ENCODE measurements at regions not wholly inside any gene's neighbourhood (a gene's known extent, or its start where the extent isn't known, plus 50 kb on each side); places are given as distances from the start of the nearest gene placed in this dataset.
A peak's percentile ranks its signal among the peaks of the same experiment; 100 is the strongest.

DNA sequence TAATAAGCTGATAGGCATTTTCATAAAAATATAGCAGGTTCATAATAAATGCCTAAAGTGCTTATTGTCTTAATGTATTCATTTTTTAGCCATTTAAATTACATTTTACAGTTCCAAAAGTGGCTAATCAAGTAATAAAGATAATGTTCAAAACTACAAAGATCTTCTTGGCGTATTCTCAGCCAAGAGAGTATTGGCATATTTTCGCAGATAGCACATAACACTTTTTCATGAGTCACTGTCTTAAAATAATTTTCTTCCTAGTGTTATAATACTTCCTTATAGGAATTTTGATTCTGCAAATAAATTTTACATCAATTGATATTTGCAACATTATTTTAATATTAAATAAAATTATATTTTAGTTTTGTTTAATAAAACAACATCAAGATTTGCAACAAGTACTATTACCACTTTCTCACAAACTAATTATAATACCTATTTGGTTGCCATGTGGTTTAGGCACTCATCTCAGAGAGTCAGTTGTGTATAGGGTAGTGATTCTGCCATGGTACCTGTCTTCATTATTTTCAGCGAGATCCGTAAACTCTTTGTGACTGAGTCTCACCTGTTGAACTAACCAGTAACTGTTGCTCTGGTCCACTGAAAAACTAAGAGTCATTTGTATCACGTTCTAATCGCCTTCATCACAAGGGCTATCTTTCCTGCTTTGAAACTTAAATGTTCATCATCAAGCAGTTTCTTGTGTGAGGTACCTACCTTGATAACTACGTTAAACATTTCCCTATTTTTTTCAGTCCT is 152.5 kb upstream of the AKR1E2 start:
- no peaks in the 10 kb centered on the region for H3K36me3 Mint-ChIP-seq (ENCODE audit: low read depth)
- no peak overlapping the region for H3K4me3 Mint-ChIP-seq
- no peak for ATAC-seq (replicated peaks)
- no peaks in the 10 kb centered on the region for H3K9me3 Mint-ChIP-seq
- H3K27me3 Mint-ChIP-seq = peaks cover 20% of the 10 kb centered on the region
- no peaks in the 10 kb centered on the region for H3K4me1 Mint-ChIP-seq
- H3K27ac Mint-ChIP-seq = no peak overlapping the region

DNA sequence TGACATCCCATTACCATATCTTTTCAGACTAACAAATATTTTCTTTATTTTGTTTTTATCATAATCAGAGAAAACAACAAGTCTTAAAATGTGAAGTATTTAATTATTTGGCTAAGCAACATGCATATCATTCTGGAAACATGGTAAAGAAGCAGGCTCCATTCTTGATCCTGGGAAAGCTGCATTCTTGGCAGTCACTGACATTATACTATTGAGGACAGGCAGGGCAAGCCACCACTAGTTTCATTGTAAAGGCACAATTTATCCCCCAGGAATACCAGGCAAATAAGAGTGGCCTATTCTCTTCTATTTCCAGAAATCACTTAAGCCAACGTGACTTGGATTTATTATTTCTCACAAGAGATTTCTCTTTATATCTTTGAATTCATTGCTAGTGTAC is 153.8 kb upstream of the AKR1E2 start:
- Mint-ChIP-seq H3K36me3 (ENCODE audit: low read depth) (no peaks in the 10 kb centered on the region), H3K27ac (no peak overlapping the region)

DNA sequence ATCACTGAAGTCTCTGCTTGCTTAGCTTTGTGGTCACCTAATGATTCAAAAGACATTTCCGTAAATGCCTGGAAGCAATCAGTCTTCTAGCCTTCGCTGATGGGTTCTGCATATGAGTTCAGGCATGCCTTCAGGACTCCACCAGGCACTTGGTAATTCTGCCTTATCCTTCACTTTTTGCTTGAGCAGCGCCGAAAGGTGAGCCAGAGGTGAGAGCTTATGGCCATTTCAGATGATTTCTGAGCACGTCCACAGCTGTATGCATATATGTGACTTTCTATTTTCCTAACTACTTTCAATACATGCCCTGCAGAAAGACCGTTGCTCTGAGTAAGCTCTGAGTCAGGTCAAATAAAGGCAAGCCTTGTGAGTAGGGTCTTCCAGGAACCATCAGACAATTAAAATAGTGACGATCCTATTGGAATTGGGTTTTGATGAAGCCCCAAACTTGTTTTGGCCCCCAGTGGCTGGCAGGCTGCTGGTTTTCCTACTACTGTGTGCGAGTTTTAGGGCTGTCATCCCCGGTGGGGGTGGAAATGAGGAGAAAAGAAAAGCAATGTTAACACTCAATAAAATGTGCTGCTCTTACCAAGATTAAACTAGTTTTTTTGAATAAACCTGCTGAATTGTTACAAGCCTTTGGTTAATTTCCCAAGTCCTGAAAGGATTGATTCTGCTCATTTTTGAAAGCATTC is 154.4 kb upstream of the AKR1E2 start:
- Mint-ChIP-seq H3K4me3 (no peak overlapping the region), H3K27ac (no peak overlapping the region), H3K27me3 (peaks cover 13% of the 10 kb centered on the region), H3K4me1 (no peaks in the 10 kb centered on the region), H3K9me3 (no peaks in the 10 kb centered on the region), H3K36me3 (ENCODE audit: low read depth) (no peaks in the 10 kb centered on the region)
- no peak for ATAC-seq (replicated peaks)

More for the DNA sequence above, 153.8 kb upstream of the AKR1E2 start:
- Mint-ChIP-seq H3K9me3 (no peaks in the 10 kb centered on the region), H3K4me3 (no peak overlapping the region), H3K27me3 (peaks cover 14% of the 10 kb centered on the region), H3K4me1 (no peaks in the 10 kb centered on the region)
- ATAC-seq (replicated peaks) = no peak

DNA sequence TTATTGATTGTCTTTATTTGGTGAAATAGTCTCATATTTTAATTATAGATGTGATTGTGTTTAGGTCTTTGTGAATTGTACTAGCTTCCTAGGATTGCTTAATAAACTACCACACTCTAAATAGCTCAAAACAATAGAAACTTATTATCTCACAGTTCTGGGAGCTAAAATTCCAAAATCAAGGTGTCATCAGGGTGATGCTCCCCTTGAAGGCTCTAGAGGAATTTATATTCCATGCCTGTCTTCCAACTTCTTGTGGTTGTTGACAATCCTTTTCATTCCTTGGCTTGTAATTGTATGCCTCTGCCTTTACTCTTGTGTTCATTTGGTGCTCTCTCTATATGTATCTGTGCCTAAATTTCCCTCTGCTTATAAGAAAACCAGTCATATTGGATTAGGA is 155.3 kb upstream of the AKR1E2 start:
- ATAC-seq (replicated peaks) = no peak
- H3K36me3 Mint-ChIP-seq (ENCODE audit: low read depth) = no peaks in the 10 kb centered on the region
- H3K4me3 Mint-ChIP-seq = no peak overlapping the region
- no peak overlapping the region for H3K27ac Mint-ChIP-seq
- no peaks in the 10 kb centered on the region for H3K4me1 Mint-ChIP-seq
- H3K9me3 Mint-ChIP-seq = no peaks in the 10 kb centered on the region
- H3K27me3 Mint-ChIP-seq = peaks cover 8% of the 10 kb centered on the region

DNA sequence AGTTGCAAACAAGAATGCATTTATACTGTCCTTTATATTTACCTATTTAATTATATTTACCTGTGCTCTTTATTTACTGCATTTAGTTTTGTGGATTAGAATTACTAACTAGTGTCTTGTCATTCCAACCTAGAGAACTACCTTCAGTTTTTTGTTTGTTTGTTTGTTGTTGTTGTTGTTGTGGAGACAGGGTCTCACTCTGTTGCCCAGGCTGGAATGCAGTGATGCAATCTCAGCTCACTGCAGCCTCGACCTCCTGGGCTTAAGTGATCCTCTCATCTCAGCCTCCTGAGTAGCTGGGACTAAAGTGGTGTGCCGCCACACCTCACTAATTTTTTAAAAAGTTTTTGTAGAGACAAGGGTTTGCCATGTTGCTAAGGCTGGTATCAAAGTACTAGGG is 156.4 kb upstream of the AKR1E2 start:
- no peaks in the 10 kb centered on the region for H3K9me3 Mint-ChIP-seq
- no peaks in the 10 kb centered on the region for H3K36me3 Mint-ChIP-seq (ENCODE audit: low read depth)
- peaks cover 3% of the 10 kb centered on the region for H3K27me3 Mint-ChIP-seq
- H3K27ac Mint-ChIP-seq = no peak overlapping the region
- no peak for ATAC-seq (replicated peaks)
- H3K4me3 Mint-ChIP-seq = no peak overlapping the region
- H3K4me1 Mint-ChIP-seq = no peaks in the 10 kb centered on the region

DNA sequence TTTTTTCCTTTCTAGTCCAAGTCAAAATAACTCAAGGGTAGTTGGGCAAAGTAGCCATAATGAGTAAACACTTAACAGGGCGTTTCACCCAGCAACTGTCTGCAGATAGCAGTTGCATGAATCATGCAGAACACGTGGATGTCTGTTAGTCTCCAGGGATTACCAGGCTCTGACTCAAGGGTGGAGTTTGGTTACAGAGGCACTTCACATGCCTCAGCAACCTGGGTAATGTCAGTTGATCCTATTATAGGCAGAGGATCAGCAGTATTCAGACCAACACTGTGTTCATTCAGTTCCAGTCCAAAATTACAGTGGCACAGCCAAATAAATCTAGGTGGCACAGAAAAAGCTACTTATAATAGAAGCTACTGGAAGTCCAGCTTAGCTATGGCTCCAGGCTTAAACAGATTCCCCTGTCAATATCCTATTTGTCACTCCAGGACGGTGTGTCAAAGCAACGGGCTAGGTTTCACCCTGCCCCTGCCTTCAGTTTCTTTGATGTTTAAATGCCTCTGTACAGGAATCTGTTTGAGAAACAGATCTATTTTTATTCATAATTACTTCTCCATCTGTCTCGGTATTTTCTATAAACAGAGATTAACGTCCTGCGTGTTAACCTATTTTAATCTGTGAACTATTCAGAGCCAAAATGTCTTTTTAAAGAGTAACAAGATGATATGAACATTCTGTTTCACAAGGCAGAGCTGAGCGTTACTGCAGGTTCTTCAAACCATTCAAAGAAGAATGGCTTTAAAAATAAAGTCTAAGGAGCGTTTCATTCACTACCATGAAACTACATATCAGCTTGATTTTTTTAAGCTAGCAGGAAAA is 162.6 kb upstream of the AKR1E2 start:
- H3K4me1 Mint-ChIP-seq = peaks cover 4% of the 10 kb centered on the region
- ATAC-seq (replicated peaks) = peak; percentile 100
- H3K36me3 Mint-ChIP-seq (ENCODE audit: low read depth) = no peaks in the 10 kb centered on the region
- H3K9me3 Mint-ChIP-seq = no peaks in the 10 kb centered on the region
- peaks cover 5% of the 10 kb centered on the region for H3K27me3 Mint-ChIP-seq
- peak overlapping the region; percentile 18 for H3K27ac Mint-ChIP-seq
- H3K4me3 Mint-ChIP-seq = no peak overlapping the region

DNA sequence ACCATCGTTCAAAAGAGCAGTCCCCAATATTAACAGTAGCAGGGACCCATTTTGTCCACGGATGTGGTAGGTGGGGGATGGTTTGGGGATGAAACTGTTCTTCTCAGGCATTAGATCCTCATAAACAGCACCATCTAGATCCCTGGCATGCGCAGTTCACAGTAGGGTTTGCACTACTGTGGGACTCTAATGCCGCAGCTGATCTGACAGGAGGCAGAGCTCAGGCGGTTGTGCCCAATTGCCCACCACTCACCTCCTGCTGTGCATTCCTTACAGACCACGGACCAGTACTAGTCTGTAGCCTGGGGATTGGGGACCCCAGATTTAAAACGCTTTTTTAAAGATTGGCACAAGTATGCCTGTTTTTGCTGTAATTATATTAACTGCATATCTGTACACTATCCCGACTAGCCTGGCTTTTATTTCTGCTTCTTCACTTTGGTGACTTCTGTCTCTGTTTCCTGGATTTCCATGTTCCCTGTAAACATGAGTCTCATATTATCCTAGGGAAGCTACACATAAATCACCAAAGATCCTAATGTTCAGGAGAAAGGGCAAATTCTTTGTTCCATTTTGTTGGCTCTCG is 163.3 kb upstream of the AKR1E2 start:
- no peak for ATAC-seq (replicated peaks)
- Mint-ChIP-seq H3K4me3 (no peak overlapping the region), H3K4me1 (peaks cover 4% of the 10 kb centered on the region), H3K27ac (peak overlapping the region; percentile 18), H3K9me3 (no peaks in the 10 kb centered on the region), H3K36me3 (ENCODE audit: low read depth) (no peaks in the 10 kb centered on the region), H3K27me3 (peaks cover 5% of the 10 kb centered on the region)

DNA sequence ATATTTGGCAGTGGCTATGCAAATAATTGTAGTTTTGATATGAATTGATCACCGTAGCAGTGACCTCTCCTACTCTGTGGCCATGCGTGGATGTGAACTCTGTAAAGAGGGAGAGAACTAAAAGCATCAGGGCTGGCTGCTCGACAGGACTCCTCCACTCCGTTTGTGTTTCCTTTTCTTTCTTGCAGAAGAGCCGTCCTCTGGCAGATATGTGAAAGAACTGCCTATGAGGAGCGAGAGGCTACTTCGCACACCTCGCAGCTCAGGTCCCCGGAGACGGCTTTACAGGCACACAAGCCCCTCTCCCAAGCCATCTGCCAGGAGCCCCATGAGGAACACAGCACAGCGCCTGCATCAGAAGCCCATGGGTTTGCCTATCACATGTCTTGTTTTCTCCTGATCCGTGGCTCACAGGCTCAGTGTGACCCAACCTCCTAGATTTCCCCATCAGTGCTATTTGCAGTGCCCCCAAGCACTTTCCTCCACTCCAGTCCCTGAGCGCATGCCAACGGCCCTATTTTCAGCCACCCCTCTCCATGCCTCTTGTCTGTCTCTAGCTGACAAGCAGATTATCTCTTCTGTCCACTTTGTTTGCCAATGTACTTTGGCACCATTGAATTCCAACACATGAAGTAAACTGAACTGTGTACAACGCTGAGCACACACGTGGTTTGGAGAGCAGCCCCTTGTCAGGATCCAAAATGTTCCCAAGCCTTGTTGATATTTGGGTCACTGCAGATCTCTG is 164.3 kb upstream of the AKR1E2 start:
- Mint-ChIP-seq H3K4me1 (peaks cover 4% of the 10 kb centered on the region), H3K27me3 (peaks cover 5% of the 10 kb centered on the region), H3K9me3 (no peaks in the 10 kb centered on the region), H3K27ac (no peak overlapping the region), H3K36me3 (ENCODE audit: low read depth) (no peaks in the 10 kb centered on the region), H3K4me3 (no peak overlapping the region)
- ATAC-seq (replicated peaks) = no peak

DNA sequence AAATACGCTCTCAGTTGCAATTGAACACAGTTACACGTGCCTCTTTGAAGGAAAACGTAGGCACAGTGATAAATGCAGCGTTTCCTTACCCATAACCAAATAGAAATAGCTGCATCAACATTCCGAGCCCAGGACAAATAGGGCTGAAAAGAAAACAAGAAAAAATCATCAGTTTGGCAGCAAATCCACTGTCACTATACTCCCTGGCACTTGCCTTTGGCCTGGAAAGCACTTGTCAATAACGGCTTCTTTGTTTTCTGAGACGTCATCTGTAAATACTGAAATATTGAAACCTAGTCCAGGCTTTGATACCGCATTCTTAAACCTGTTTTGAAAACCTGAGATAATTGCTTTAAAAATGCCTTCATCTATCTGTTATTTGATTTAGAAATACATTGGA is 167.2 kb upstream of the AKR1E2 start:
- Mint-ChIP-seq H3K4me1 (peaks cover 4% of the 10 kb centered on the region), H3K27me3 (peaks cover 5% of the 10 kb centered on the region), H3K27ac (no peak overlapping the region), H3K9me3 (no peaks in the 10 kb centered on the region), H3K4me3 (no peak overlapping the region), H3K36me3 (ENCODE audit: low read depth) (no peaks in the 10 kb centered on the region)
- ATAC-seq (replicated peaks) = no peak

DNA sequence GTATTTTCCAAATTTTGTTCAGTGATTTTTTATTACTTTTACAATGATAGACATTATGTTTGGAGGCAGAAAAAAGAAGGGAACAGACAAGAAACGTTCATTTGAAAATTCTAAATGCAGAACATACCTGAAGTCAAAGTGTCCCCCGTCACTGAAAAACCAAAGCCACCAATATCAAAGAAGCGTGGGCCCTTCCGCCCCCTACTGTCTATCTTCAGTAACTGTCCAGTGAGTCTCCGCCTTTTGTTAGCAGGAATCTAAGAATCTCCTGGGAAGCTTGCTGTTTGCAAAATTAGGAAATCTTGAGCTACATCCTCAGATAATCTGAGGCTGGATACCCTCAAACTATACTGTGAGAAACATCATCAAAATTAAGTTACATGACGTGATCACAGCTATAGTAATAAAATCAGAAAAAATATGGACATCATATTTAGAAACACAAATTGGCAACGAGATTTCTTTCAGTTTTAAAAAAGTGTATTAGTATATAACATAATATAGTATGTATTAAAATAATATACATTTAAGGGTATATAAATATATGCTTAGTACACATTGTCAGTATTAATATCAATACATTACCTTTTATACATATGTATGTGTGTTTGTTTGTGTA is 169.3 kb upstream of the AKR1E2 start:
- H3K27me3 Mint-ChIP-seq = peaks cover 5% of the 10 kb centered on the region
- no peaks in the 10 kb centered on the region for H3K9me3 Mint-ChIP-seq
- H3K36me3 Mint-ChIP-seq (ENCODE audit: low read depth) = no peaks in the 10 kb centered on the region
- ATAC-seq (replicated peaks) = no peak
- peaks cover 10% of the 10 kb centered on the region for H3K4me1 Mint-ChIP-seq
- H3K27ac Mint-ChIP-seq = no peak overlapping the region
- no peak overlapping the region for H3K4me3 Mint-ChIP-seq

DNA sequence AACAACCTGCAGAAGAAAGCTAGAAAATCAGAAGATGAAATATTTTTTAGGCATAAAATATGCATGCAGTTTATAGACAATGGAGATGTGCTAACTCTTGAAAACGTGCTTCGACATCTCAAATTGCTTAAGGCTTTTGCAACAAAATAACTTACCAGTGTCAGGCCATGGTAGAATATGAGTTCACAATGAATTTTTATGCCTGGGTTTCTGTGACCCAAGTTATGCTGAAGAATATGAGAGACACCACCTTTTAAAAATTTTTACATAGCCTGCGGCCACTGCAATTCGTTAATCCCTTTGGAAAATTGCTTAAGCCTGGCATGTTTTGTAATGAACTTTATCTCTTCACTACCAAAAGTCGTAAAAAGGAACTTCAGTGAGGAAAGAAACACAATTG is 170.1 kb upstream of the AKR1E2 start:
- Mint-ChIP-seq H3K4me1 (peaks cover 13% of the 10 kb centered on the region), H3K4me3 (no peak overlapping the region), H3K27me3 (peaks cover 5% of the 10 kb centered on the region), H3K27ac (no peak overlapping the region), H3K36me3 (ENCODE audit: low read depth) (no peaks in the 10 kb centered on the region), H3K9me3 (no peaks in the 10 kb centered on the region)
- ATAC-seq (replicated peaks) = no peak

DNA sequence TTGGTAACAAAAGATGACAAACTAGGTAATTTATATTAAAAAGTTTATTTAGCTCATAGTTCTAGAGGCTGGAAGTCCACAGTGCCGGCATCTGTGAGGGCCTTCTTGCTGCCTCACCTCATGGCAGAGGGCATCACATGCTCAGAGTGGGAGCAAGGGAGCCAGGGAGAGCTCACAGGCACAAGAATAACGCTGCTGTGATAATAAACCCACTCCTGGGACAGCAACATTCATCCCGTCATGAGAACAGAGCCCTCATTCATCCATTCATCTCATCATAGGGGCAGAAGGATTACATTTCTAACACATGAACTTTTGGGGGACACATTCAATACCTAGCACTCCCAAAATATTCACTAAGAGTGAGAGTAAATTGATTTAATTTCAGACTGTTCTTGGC is 170.6 kb upstream of the AKR1E2 start:
- no peak overlapping the region for H3K27ac Mint-ChIP-seq
- H3K36me3 Mint-ChIP-seq (ENCODE audit: low read depth) = no peaks in the 10 kb centered on the region
- peaks cover 2% of the 10 kb centered on the region for H3K27me3 Mint-ChIP-seq
- peaks cover 15% of the 10 kb centered on the region for H3K4me1 Mint-ChIP-seq
- no peak for ATAC-seq (replicated peaks)
- no peaks in the 10 kb centered on the region for H3K9me3 Mint-ChIP-seq
- no peak overlapping the region for H3K4me3 Mint-ChIP-seq

DNA sequence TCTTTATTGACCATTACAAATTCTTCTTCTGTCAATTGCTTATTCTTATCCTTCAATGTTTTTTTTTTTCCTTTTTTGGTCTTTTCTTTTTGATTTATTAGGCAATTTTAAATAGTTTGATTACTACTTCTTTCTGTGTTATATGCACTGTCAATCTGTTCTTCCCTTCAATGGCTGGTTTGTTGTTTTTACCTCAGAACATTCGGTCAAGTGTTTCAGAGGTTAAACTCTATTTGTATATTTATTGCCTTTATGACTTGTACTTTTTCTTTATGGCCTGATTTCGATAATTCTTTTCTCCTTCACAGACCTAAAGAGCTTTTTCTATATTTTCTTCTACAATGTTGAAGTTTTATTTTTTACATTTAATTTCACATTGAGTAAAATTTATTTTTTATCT is 171.5 kb upstream of the AKR1E2 start:
- no peak overlapping the region for H3K27ac Mint-ChIP-seq
- H3K4me3 Mint-ChIP-seq = no peak overlapping the region
- no peaks in the 10 kb centered on the region for H3K36me3 Mint-ChIP-seq (ENCODE audit: low read depth)
- no peaks in the 10 kb centered on the region for H3K27me3 Mint-ChIP-seq
- H3K4me1 Mint-ChIP-seq = peaks cover 18% of the 10 kb centered on the region
- ATAC-seq (replicated peaks) = no peak
- no peaks in the 10 kb centered on the region for H3K9me3 Mint-ChIP-seq

DNA sequence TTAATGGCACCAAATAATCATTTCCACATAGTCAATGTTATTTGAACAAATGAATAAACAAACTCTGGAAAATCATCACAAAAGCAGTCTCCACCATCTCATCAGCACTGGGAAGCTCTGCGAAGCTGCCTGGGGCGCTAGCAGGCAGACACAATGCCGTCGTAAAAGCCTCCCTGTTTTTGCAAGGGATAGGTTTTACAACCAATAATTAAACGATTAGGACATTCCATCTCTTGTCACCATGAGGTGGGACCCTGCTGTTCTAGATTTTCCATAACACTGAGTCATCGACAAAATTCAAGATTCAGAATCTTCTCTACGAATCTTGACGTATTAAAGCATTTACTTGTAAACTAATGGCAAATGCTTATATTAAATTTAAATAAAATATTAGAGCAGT is 172.8 kb upstream of the AKR1E2 start:
- Mint-ChIP-seq H3K4me1 (peaks cover 22% of the 10 kb centered on the region), H3K36me3 (ENCODE audit: low read depth) (no peaks in the 10 kb centered on the region)
- no peak for ATAC-seq (replicated peaks)

More for the DNA sequence above, 172.8 kb upstream of the AKR1E2 start:
- no peak overlapping the region for H3K27ac Mint-ChIP-seq
- peaks cover 3% of the 10 kb centered on the region for H3K9me3 Mint-ChIP-seq
- no peak overlapping the region for H3K4me3 Mint-ChIP-seq
- H3K27me3 Mint-ChIP-seq = no peaks in the 10 kb centered on the region

Data from activated T-helper 17 cell treated with anti-CD3 and anti-CD28 coated beads, Interleukin-2, amount 50 U/mL, for 72 hours (primary cell).